KMS-11 (cell line): ENCODE measurements at regions not wholly inside any gene's neighbourhood (a gene's known extent, or its start where the extent isn't known, plus 50 kb on each side); places are given as distances from the start of the nearest gene placed in this dataset.

ENCODE experiments used
- H2AFZ ChIP-seq: fragments of 200-600 bp; sonication (generic); 2 replicates; pipeline ENCODE4 v1.6.1; 2016; ENCODE audit warnings: antibody characterized with exemption, mixed run types, low read depth
- H3K27ac ChIP-seq: fragments of 200-600 bp; sonication (generic); 2 replicates; pipeline ENCODE4 v1.6.1; 2016; ENCODE audit warnings: mild to moderate bottlenecking, mixed run types
- H3K27me3 ChIP-seq: fragments of 200-600 bp; sonication (generic); 2 replicates; pipeline ENCODE4 v1.6.1; 2017; ENCODE audit warnings: mild to moderate bottlenecking, low read depth, mixed run types, moderate library complexity; ENCODE audit not compliant: insufficient read depth
- H3K36me3 ChIP-seq: fragments of 200-600 bp; sonication (generic); 2 replicates; pipeline ENCODE4 v1.6.1; 2017; ENCODE audit warnings: mild to moderate bottlenecking, mixed run types; ENCODE audit not compliant: insufficient read depth
- H3K4me1 ChIP-seq: fragments of 200-600 bp; sonication (generic); 2 replicates; pipeline ENCODE4 v1.6.1; 2016; ENCODE audit warnings: mild to moderate bottlenecking, low read depth, mixed run types; ENCODE audit not compliant: poor library complexity, severe bottlenecking
- H3K4me2 ChIP-seq: fragments of 200-600 bp; sonication (generic); 2 replicates; pipeline ENCODE4 v1.7.0; 2016; ENCODE audit warnings: mild to moderate bottlenecking, mixed run types
- H3K4me3 ChIP-seq: fragments of 200-600 bp; sonication (generic); IDR thresholded peaks from 2 replicates; pipeline ENCODE4 v1.6.1; 2017; ENCODE audit warnings: low read depth, low read length, mixed read lengths; ENCODE audit not compliant: insufficient read depth
- H3K79me2 ChIP-seq: fragments of 200-600 bp; sonication (generic); 2 replicates; pipeline ENCODE4 v1.6.1; 2016; ENCODE audit warnings: low read depth, mixed run types; ENCODE audit not compliant: insufficient read depth
- H3K9ac ChIP-seq: fragments of 200-600 bp; sonication (generic); 2 replicates; pipeline ENCODE4 v1.6.1; 2016; ENCODE audit warnings: mild to moderate bottlenecking, mixed run types
- H4K20me1 ChIP-seq: fragments of 200-600 bp; sonication (generic); 2 replicates; pipeline ENCODE4 v1.6.1; 2016; ENCODE audit warnings: mild to moderate bottlenecking, mixed run types; ENCODE audit not compliant: insufficient read depth
- CTCF ChIP-seq: fragments of 200-600 bp; sonication (generic); conservative IDR thresholded peaks from 2 replicates; pipeline ENCODE4 v1.6.1; 2017; ENCODE audit warnings: low read depth, mild to moderate bottlenecking, antibody characterized with exemption, low read length, moderate library complexity, mixed read lengths

- no peak for TF ChIP-seq CTCF
- Histone ChIP-seq H3K27ac (no peak overlapping the region), H2AFZ (no peak overlapping the region), H3K79me2 (no peaks in the 10 kb centered on the region), H3K27me3 (no peaks in the 10 kb centered on the region), H3K9ac (no peak overlapping the region), H3K4me2 (no peak overlapping the region), H3K4me3 (no peak overlapping the region), H4K20me1 (no peaks in the 10 kb centered on the region), H3K36me3 (no peaks in the 10 kb centered on the region), H3K4me1 (no peaks in the 10 kb centered on the region)
Observed at GRCh38 chr20:22799687-22800086, 215.3 kb upstream of the FOXA2 start.

- no peak overlapping the region for H3K4me2 ChIP-seq
- no peak overlapping the region for H3K9ac ChIP-seq
- H2AFZ ChIP-seq = no peak overlapping the region
- no peaks in the 10 kb centered on the region for H3K27me3 ChIP-seq
- H3K79me2 ChIP-seq = no peaks in the 10 kb centered on the region
- no peak overlapping the region for H3K27ac ChIP-seq
- no peak for TF ChIP-seq CTCF
- H3K4me1 ChIP-seq = no peaks in the 10 kb centered on the region
- no peak overlapping the region for H3K4me3 ChIP-seq
- no peaks in the 10 kb centered on the region for H3K36me3 ChIP-seq
- H4K20me1 ChIP-seq = no peaks in the 10 kb centered on the region
Observed at GRCh38 chr20:22800129-22800528, 215.8 kb upstream of the FOXA2 start.

- Histone ChIP-seq H3K36me3 (no peaks in the 10 kb centered on the region), H3K4me3 (no peak overlapping the region), H3K27me3 (no peaks in the 10 kb centered on the region), H3K4me1 (no peaks in the 10 kb centered on the region), H3K79me2 (no peaks in the 10 kb centered on the region), H3K27ac (no peak overlapping the region), H3K4me2 (no peak overlapping the region), H2AFZ (no peak overlapping the region), H3K9ac (no peak overlapping the region), H4K20me1 (no peaks in the 10 kb centered on the region)
- no peak for TF ChIP-seq CTCF
Observed at GRCh38 chr20:22801528-22801927, 217.2 kb upstream of the FOXA2 start.

- Histone ChIP-seq H3K9ac (no peak overlapping the region), H3K36me3 (no peaks in the 10 kb centered on the region), H3K79me2 (no peaks in the 10 kb centered on the region), H3K27ac (no peak overlapping the region), H2AFZ (no peak overlapping the region), H3K27me3 (no peaks in the 10 kb centered on the region), H3K4me3 (no peak overlapping the region), H3K4me2 (no peak overlapping the region), H3K4me1 (no peaks in the 10 kb centered on the region), H4K20me1 (no peaks in the 10 kb centered on the region)
- TF ChIP-seq CTCF = no peak
Observed at GRCh38 chr20:22802296-22802695, 217.9 kb upstream of the FOXA2 start.

GRCh38 chr20:22805219-22805618 is 220.8 kb upstream of the FOXA2 start:
- no peaks in the 10 kb centered on the region for H3K27me3 ChIP-seq
- no peaks in the 10 kb centered on the region for H4K20me1 ChIP-seq
- no peaks in the 10 kb centered on the region for H3K4me1 ChIP-seq
- H2AFZ ChIP-seq = no peak overlapping the region
- no peak overlapping the region for H3K4me2 ChIP-seq
- H3K9ac ChIP-seq = no peak overlapping the region
- no peak overlapping the region for H3K4me3 ChIP-seq
- no peak for TF ChIP-seq CTCF
- no peaks in the 10 kb centered on the region for H3K79me2 ChIP-seq
- no peak overlapping the region for H3K27ac ChIP-seq
- no peaks in the 10 kb centered on the region for H3K36me3 ChIP-seq
